ENCODE measurements at regions not wholly inside any gene's neighbourhood (a gene's known extent, or its start where the extent isn't known, plus 50 kb on each side); places are given as distances from the start of the nearest gene placed in this dataset.

GRCh38 chr13:53135301-53135700 is 106.7 kb downstream of the OLFM4 start:
- no peaks in the 10 kb centered on the region for H3K4me1 ChIP-seq
- no peak for DNase-seq
- H3K27me3 ChIP-seq: peaks cover 6% of the 10 kb centered on the region; the same call in 1 of the 2 replicates
- no peaks in the 10 kb centered on the region for H3K36me3 ChIP-seq
- no peaks in the 10 kb centered on the region for H3K9me3 ChIP-seq (replicated peaks)
- no peak overlapping the region for H3K27ac ChIP-seq
- H3K4me3 ChIP-seq: no peak overlapping the region

GRCh38 chr13:53136554-53137215 is 108.1 kb downstream of the OLFM4 start:
- Histone ChIP-seq H3K27ac (no peak overlapping the region), H3K9me3 (replicated peaks) (no peaks in the 10 kb centered on the region), H3K27me3 (peaks cover 6% of the 10 kb centered on the region; the same call in 1 of the 2 replicates), H3K4me3 (no peak overlapping the region), H3K36me3 (no peaks in the 10 kb centered on the region), H3K4me1 (no peaks in the 10 kb centered on the region)
- DNase-seq: no peak

- H3K4me1 ChIP-seq: no peaks in the 10 kb centered on the region
- no peaks in the 10 kb centered on the region for H3K36me3 ChIP-seq
- DNase-seq: peak in 1 of 2 experiments; percentile 5
- H3K4me3 ChIP-seq: no peak overlapping the region
- H3K27me3 ChIP-seq: peaks cover 6% of the 10 kb centered on the region; the same call in 1 of the 2 replicates
- no peaks in the 10 kb centered on the region for H3K9me3 ChIP-seq (replicated peaks)
- no peak overlapping the region for H3K27ac ChIP-seq
Observed at GRCh38 chr13:53137779-53138178, 109.2 kb downstream of the OLFM4 start.

GRCh38 chr13:53138376-53139036 is 109.9 kb downstream of the OLFM4 start:
- DNase-seq: no peak
- Histone ChIP-seq H3K27me3 (peaks cover 6% of the 10 kb centered on the region; the same call in 1 of the 2 replicates), H3K4me1 (no peaks in the 10 kb centered on the region), H3K27ac (no peak overlapping the region), H3K36me3 (no peaks in the 10 kb centered on the region), H3K4me3 (no peak overlapping the region), H3K9me3 (replicated peaks) (no peaks in the 10 kb centered on the region)

GRCh38 chr13:53141336-53141735 is 112.7 kb downstream of the OLFM4 start:
- H3K27me3 ChIP-seq: peaks cover 3% of the 10 kb centered on the region; the same call in 1 of the 2 replicates
- H3K36me3 ChIP-seq: no peaks in the 10 kb centered on the region
- H3K4me1 ChIP-seq: no peaks in the 10 kb centered on the region
- H3K4me3 ChIP-seq: no peak overlapping the region
- no peak overlapping the region for H3K27ac ChIP-seq
- DNase-seq: no peak
- H3K9me3 ChIP-seq (replicated peaks): no peaks in the 10 kb centered on the region

GRCh38 chr13:53142306-53142705 is 113.7 kb downstream of the OLFM4 start:
- Histone ChIP-seq H3K4me3 (no peak overlapping the region), H3K4me1 (no peaks in the 10 kb centered on the region), H3K27ac (no peak overlapping the region), H3K36me3 (no peaks in the 10 kb centered on the region), H3K27me3 (peaks cover 3% of the 10 kb centered on the region; the same call in 1 of the 2 replicates), H3K9me3 (replicated peaks) (no peaks in the 10 kb centered on the region)
- DNase-seq: no peak

GRCh38 chr13:53143757-53144339 is 115.2 kb downstream of the OLFM4 start:
- DNase-seq: no peak
- Histone ChIP-seq H3K4me1 (no peaks in the 10 kb centered on the region), H3K9me3 (replicated peaks) (no peaks in the 10 kb centered on the region), H3K27ac (no peak overlapping the region), H3K4me3 (no peak overlapping the region), H3K27me3 (no peaks in the 10 kb centered on the region; the same call in 1 of the 2 replicates), H3K36me3 (no peaks in the 10 kb centered on the region)

- DNase-seq: peak in 1 of 2 experiments; percentile 31
- Histone ChIP-seq H3K27me3 (no peaks in the 10 kb centered on the region; the same call in 1 of the 2 replicates), H3K36me3 (no peaks in the 10 kb centered on the region), H3K4me3 (no peak overlapping the region), H3K27ac (no peak overlapping the region), H3K4me1 (no peaks in the 10 kb centered on the region), H3K9me3 (replicated peaks) (no peaks in the 10 kb centered on the region)
Observed at GRCh38 chr13:53144826-53145225, 116.2 kb downstream of the OLFM4 start.

- DNase-seq: no peak
Observed at GRCh38 chr13:53150568-53150967, 122.0 kb downstream of the OLFM4 start.

GRCh38 chr13:53151336-53152056 is 122.9 kb downstream of the OLFM4 start:
- Histone ChIP-seq H3K27me3 (no peaks in the 10 kb centered on the region), H3K4me3 (no peak overlapping the region), H3K4me1 (no peaks in the 10 kb centered on the region), H3K36me3 (no peaks in the 10 kb centered on the region), H3K9me3 (replicated peaks) (no peaks in the 10 kb centered on the region), H3K27ac (no peak overlapping the region)
- DNase-seq: peak; percentile 70 to 92

More at GRCh38 chr13:53150568-53150967, 122.0 kb downstream of the OLFM4 start:
- H3K4me1 ChIP-seq: no peaks in the 10 kb centered on the region
- no peaks in the 10 kb centered on the region for H3K27me3 ChIP-seq
- no peaks in the 10 kb centered on the region for H3K9me3 ChIP-seq (replicated peaks)
- no peaks in the 10 kb centered on the region for H3K36me3 ChIP-seq
- H3K27ac ChIP-seq: no peak overlapping the region
- no peak overlapping the region for H3K4me3 ChIP-seq

GRCh38 chr13:53152057-53152421 is 123.4 kb downstream of the OLFM4 start:
- no peak overlapping the region for H3K27ac ChIP-seq
- H3K9me3 ChIP-seq (replicated peaks): no peaks in the 10 kb centered on the region
- DNase-seq: no peak
- H3K36me3 ChIP-seq: no peaks in the 10 kb centered on the region
- H3K27me3 ChIP-seq: no peaks in the 10 kb centered on the region
- H3K4me1 ChIP-seq: no peaks in the 10 kb centered on the region
- no peak overlapping the region for H3K4me3 ChIP-seq

- Histone ChIP-seq H3K9me3 (replicated peaks) (no peaks in the 10 kb centered on the region), H3K27ac (no peak overlapping the region), H3K4me1 (no peaks in the 10 kb centered on the region), H3K4me3 (no peak overlapping the region), H3K27me3 (no peaks in the 10 kb centered on the region), H3K36me3 (no peaks in the 10 kb centered on the region)
- DNase-seq: no peak
Observed at GRCh38 chr13:53158201-53158600, 129.6 kb downstream of the OLFM4 start.

- no peaks in the 10 kb centered on the region for H3K36me3 ChIP-seq
- no peaks in the 10 kb centered on the region for H3K9me3 ChIP-seq (replicated peaks)
- no peak overlapping the region for H3K27ac ChIP-seq
- H3K27me3 ChIP-seq: no peaks in the 10 kb centered on the region
- no peak overlapping the region for H3K4me3 ChIP-seq
- DNase-seq: no peak
- no peaks in the 10 kb centered on the region for H3K4me1 ChIP-seq
Observed at GRCh38 chr13:53159431-53159830, 130.8 kb downstream of the OLFM4 start.

GRCh38 chr13:53160211-53160610 is 131.6 kb downstream of the OLFM4 start:
- Histone ChIP-seq H3K27me3 (no peaks in the 10 kb centered on the region), H3K36me3 (no peaks in the 10 kb centered on the region), H3K27ac (no peak overlapping the region), H3K4me3 (no peak overlapping the region), H3K9me3 (replicated peaks) (no peaks in the 10 kb centered on the region), H3K4me1 (no peaks in the 10 kb centered on the region)
- peak in 1 of 2 experiments; percentile 6 for DNase-seq

- Histone ChIP-seq H3K27ac (no peak overlapping the region), H3K9me3 (replicated peaks) (no peaks in the 10 kb centered on the region), H3K36me3 (no peaks in the 10 kb centered on the region), H3K4me3 (no peak overlapping the region), H3K4me1 (no peaks in the 10 kb centered on the region), H3K27me3 (no peaks in the 10 kb centered on the region)
- DNase-seq: no peak
Observed at GRCh38 chr13:53161251-53161650, 132.6 kb downstream of the OLFM4 start.
